OCI-LY1 (cell line): ENCODE measurements at regions not wholly inside any gene's neighbourhood (a gene's known extent, or its start where the extent isn't known, plus 50 kb on each side); places are given as distances from the start of the nearest gene placed in this dataset.

ENCODE experiments used
- CTCF ChIP-seq: fragments of 200-600 bp; sonication (generic), shearing (Covaris generic); IDR thresholded peaks from 2 replicates; pipeline ENCODE4 v1.5.1; 2017; ENCODE audit warnings: mild to moderate bottlenecking, antibody characterized with exemption, low read length, moderate library complexity, mixed read lengths
- EZH2 ChIP-seq: fragments of 200-600 bp; sonication (generic), shearing (Covaris generic); IDR thresholded peaks from 2 replicates; pipeline ENCODE4 v1.8.0; 2017; ENCODE audit warnings: borderline replicate concordance, mixed run types, mild to moderate bottlenecking, antibody characterized with exemption, low read length, moderate library complexity, mixed read lengths

GRCh38 chr5:156174225-156174624 is 152.7 kb upstream of the SGCD start:
- TF ChIP-seq CTCF (no peak), EZH2 (no peak)
